ENCODE measurements at regions not wholly inside any gene's neighbourhood (a gene's known extent, or its start where the extent isn't known, plus 50 kb on each side); places are given as distances from the start of the nearest gene placed in this dataset.

- no peak for TF ChIP-seq ZFX (IDR thresholded peaks at IDR 0.05)
- no peak for TF ChIP-seq CTCF (conservative IDR thresholded peaks at IDR 0.05)
- H3K27ac ChIP-seq: no peak overlapping the region
Observed at GRCh38 chr11:23687991-23688390, 808.9 kb upstream of the LUZP2 start.

DNA sequence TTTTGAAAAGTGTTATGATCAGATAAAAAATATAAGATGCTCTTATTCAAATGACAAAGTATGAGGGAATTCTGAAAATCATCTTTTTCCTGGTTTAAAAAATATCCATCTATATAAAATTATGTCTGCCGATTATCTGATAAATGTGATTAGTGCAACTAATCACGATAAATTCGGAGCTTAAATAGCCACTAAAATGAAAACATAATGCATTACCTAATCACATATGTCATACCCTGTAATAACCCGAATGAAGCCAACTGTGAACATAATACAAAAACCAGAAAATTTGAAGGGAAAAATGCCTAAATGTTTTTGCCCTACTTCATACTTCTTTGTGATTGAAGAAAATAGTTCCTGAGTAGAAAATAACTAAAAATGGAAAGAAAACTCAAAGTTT, 808.4 kb upstream of the LUZP2 start:
- H3K27ac ChIP-seq: no peak overlapping the region
- TF ChIP-seq CTCF (conservative IDR thresholded peaks at IDR 0.05): no peak
- no peak for TF ChIP-seq ZFX (IDR thresholded peaks at IDR 0.05)

- H3K27ac ChIP-seq: no peak overlapping the region
Observed at GRCh38 chr11:23688835-23689234, 808.0 kb upstream of the LUZP2 start.

GRCh38 chr11:23696688-23697415, 800.0 kb upstream of the LUZP2 start:
- TF ChIP-seq CTCF (conservative IDR thresholded peaks at IDR 0.05): no peak
- TF ChIP-seq ZFX (IDR thresholded peaks at IDR 0.05): no peak
- no peak overlapping the region for H3K27ac ChIP-seq

More at GRCh38 chr11:23688835-23689234, 808.0 kb upstream of the LUZP2 start:
- no peak for TF ChIP-seq CTCF (conservative IDR thresholded peaks at IDR 0.05)

GRCh38 chr11:23704183-23704582, 792.7 kb upstream of the LUZP2 start:
- TF ChIP-seq ZFX (IDR thresholded peaks at IDR 0.05) (no peak), CTCF (conservative IDR thresholded peaks at IDR 0.05) (no peak)
- no peak overlapping the region for H3K27ac ChIP-seq

GRCh38 chr11:23711981-23712380, 784.9 kb upstream of the LUZP2 start:
- TF ChIP-seq ZFX (IDR thresholded peaks at IDR 0.05): no peak
- no peak for TF ChIP-seq CTCF (conservative IDR thresholded peaks at IDR 0.05)

DNA sequence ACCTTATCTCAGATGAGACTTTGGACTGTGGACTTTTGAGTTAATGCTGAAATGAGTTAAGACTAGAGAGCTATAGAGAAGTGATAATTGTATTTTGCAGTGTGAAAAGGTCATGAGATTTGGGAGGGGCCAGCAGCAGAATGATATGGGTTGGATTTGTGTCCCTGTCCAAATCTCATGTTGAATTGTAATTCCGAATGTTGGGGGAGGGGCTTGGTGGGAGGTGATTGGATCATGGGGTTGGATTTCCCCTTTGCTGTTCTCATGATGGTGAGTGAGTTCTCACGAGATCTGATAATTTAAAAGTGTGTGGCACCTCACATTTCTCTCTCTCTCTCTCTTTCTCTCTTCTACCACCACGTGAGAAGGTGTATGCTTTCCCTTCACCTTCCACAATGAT, 777.8 kb upstream of the LUZP2 start:
- TF ChIP-seq ZFX (IDR thresholded peaks at IDR 0.05) (no peak), CTCF (conservative IDR thresholded peaks at IDR 0.05) (no peak)
- no peak overlapping the region for H3K27ac ChIP-seq

More at GRCh38 chr11:23711981-23712380, 784.9 kb upstream of the LUZP2 start:
- H3K27ac ChIP-seq: no peak overlapping the region

Measured in C4-2B (cell line).